Activated CD4-positive, alpha-beta T cell treated with anti-CD3 and anti-CD28 coated beads, Interleukin-10, Interleukin-2, amounts not matched to agents 100 ng/mL and 50 ng/mL, durations not matched to agents 16 hours and 8 hours (primary cell): ENCODE measurements at regions not wholly inside any gene's neighbourhood (a gene's known extent, or its start where the extent isn't known, plus 50 kb on each side); places are given as distances from the start of the nearest gene placed in this dataset.

ENCODE experiments used
- DNase-seq: peaks from one replicate; pipeline ENCODE4 v3.0.0-alpha.2; 2020

GRCh38 chr1:67991546-67991945 lies 58.9 kb downstream of the DIRAS3 start:
- DNase-seq: no peak

DNA sequence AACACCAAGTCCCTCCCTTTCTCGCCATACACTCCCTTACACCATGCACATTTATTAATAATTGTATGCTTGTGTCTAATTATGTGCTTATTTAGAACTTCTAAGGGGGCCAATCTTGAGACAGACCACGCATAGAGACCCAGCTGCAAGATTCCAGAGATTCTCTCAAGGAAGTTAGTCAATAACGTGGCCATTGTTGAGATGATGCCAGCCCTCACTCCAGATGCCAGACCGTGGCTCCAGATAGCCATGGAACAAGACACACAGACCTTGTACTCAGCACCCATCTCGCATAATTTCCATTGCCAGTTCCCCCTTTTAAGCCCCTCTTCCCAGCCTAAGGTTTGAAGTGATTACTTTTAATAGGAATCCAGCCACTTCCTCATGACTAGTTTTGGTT lies 62.4 kb downstream of the DIRAS3 start:
- DNase-seq: no peak

GRCh38 chr1:67987046-67987799 lies 63.2 kb downstream of the DIRAS3 start:
- DNase-seq: no peak

DNA sequence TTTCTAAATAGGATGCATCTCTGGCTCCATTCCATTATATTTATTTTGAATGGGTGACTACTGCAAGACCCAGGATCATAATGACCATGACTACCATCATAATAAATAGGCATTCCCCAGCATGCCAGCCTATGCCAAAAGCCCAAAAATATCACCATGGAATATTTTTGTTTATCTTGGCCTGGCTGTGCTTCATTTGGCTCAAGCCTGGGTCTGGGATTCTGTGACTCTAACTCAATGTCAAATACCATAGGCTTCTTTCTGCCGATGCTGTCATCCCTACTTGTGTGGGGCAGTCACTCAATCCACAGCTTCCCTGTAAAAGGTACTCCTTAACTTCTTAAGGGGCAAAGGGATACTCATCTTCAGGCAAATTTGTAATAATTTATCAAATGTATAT lies 66.6 kb downstream of the DIRAS3 start:
- no peak for DNase-seq

- DNase-seq: no peak
Measured at GRCh38 chr1:67980028-67980427, 70.4 kb downstream of the DIRAS3 start.

DNA sequence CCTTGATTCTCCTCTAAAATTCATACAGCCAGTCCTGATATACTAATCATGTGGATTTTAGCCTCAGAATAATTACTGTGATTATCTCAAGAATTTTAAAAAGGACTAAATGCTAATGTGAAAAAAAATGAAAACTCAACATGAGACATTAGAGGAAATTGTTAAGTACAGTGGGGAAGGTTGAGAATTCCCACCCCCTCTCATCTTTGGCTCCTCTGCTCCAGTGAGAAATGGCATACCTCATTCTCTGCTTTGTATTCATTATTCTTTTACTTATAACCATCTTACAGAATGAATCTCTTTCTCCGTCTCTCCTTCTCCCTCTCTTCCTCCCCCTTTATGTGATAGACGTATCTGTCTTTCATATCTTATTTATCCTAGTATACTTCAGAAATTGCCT lies 70.9 kb downstream of the DIRAS3 start:
- DNase-seq: no peak

- DNase-seq: no peak
Measured at GRCh38 chr1:67978890-67979516, 71.4 kb downstream of the DIRAS3 start.

DNA sequence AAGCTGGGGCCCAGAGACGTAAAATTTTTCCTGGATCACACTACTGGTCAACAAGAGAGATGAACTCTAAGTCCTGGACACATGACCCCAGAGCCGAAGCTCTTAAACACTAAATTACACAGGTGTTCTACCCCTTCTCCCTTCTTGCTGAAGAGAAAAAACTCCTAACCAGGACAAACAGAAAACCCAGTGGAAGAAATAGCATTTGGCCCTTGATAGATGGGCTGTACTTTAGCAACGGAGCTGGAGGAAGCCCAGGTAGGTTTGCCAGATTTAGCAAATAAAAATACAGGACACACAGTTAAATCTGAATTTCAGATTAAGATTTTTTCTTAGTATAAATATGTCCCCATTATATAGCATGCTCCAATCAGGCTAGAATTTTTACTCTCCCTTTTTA lies 72.7 kb downstream of the DIRAS3 start:
- DNase-seq: no peak

DNA sequence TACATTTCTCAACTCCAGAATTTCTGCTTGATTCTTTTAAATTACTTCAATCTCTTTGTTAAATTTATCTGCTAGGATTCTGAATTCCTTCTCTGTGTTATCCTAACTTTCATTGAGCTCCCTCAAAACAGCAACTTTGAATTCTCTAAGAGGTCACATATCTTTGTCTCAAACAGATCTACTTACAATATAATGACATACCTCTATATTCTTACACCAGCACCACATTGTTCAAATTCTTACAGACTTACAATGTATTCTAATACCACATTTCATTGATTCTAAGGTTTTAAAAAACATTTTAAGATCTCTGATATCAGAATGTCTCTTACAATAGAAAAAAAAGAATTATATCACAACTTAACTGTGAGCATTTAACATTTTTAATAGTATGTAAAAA lies 77.4 kb downstream of the DIRAS3 start:
- DNase-seq: no peak

GRCh38 chr1:67970088-67970487 lies 80.3 kb downstream of the DIRAS3 start:
- no peak for DNase-seq

DNA sequence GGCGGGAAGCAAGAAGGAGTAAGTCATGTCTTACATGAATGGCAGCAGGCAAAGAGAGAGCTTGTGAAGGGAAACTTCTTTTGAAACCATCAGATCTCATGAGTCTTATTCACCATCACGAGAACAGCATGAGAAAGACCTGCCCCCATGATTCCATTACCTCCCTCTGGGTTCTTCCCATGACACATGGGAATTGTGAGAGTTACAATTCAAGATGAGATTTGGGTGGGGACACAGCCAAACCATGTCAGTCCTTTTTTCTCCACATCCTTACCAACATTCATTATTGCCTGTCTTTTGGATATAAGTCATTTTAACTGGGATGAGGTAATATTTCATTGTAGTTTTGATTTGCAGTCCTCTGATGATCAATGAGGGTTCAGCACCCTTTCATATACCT lies 81.0 kb downstream of the DIRAS3 start:
- DNase-seq: no peak

- no peak for DNase-seq
Measured at GRCh38 chr1:67966666-67967009, 83.8 kb downstream of the DIRAS3 start.

DNA sequence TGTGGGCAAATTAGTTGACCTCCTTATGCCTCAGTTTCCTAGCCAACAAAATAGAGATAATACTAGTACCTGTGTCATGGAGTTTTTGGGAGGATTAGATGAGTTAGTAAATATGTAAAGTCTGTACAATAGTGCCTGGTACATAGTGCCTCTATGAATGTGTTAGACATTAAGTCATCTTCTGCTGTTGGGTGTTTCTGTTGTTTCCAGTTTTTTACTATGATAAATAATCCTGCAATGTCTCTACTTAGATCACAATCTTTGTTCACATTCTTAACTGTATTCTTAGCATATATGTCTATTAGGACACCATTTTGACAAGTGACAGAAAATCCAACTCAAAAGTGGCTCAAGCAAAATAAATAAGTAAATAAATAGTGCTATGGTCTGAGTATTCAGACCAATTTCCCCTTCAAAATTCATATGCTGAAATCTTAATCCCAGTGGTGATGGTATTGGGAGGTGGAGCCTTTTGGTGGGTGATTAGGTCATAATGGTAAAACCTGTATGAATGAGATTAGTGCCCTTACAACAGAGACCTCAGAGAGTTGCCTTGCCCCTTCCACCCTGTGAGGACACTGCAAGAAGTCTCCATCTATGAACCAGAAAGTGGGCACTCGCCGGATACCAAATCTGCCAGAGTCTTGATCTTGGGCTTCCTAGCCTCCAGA lies 84.3 kb downstream of the DIRAS3 start:
- no peak for DNase-seq

DNA sequence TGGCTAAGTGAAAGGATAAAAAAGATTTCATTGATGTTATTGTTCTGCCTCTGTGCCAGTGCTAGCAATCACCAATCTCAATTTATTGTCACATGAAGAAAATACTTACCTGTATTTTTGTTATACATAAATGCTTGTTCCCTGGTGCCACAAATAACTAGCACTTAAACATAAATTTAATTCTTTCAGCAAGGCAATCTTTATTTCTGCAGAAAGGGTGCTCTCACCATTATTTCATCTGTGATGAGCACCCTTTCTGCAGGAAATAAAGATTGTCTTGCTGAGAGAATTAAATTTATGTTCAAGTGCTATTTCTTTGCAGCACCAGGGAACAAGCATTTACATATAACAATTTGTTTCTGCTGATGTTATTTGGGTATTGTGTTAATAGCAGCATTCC lies 87.2 kb downstream of the DIRAS3 start:
- no peak for DNase-seq

- DNase-seq: no peak
Measured at GRCh38 chr1:67960766-67961165, 89.7 kb downstream of the DIRAS3 start.

GRCh38 chr1:67958472-67958871 lies 92.0 kb downstream of the DIRAS3 start:
- DNase-seq: no peak

DNA sequence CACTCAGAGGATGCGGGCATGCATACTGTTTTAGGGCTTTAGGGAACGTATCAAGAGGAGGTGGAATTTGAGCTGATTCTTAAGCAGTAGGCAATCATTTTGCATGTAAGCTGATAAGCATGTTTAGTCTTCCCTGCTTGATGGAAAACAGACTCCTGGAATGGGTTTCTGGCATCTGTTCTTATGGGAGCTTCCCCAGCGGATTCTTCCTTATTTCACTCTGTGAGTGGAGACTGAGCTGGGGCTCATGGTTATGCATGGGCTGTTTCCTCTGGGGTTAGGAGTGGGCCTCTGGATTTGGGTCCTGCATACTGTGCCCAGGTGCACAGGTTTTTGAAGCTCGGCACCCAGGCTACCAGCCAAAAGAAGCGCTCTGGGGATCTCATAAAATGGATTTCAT lies 93.4 kb downstream of the DIRAS3 start:
- DNase-seq: no peak

DNA sequence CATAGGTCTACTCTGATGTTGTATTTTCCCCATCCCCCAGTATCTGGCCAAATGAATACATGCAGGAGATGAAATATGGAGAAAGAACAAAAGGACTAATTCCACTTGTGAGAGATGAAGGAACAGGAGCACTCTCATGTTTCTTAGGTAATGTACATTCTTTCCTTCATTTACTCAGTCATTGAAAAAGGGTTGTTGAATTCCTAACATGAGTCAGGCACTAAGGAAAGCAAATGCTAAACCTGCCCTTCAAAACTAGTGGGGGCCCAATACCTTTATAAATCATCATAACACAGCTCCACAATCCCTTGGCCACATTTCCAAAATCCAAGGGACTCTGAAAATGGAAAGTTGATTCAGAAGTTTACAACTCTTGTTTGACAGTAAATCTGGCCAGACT lies 94.3 kb downstream of the DIRAS3 start:
- DNase-seq: no peak

DNA sequence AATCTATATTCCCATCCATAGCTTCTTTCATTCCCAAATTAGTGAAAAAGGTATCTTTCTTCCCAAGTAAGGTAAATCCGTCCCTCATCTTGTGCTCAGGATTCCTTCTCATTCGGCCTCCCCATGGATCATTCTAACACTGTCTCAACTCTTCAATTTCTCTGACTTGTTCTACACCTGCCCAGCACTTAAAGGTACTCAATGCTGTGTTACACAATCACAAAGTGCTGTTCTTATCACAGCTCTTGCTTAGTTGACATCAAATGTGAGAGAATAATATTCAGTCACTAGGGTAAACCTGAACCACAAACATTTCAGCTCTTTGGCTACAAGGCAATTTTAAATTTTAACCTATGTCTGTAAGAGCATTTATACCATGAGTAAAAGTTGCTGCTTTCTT lies 94.8 kb downstream of the DIRAS3 start:
- no peak for DNase-seq

GRCh38 chr1:67953301-67953700 lies 97.1 kb downstream of the DIRAS3 start:
- DNase-seq: no peak

DNA sequence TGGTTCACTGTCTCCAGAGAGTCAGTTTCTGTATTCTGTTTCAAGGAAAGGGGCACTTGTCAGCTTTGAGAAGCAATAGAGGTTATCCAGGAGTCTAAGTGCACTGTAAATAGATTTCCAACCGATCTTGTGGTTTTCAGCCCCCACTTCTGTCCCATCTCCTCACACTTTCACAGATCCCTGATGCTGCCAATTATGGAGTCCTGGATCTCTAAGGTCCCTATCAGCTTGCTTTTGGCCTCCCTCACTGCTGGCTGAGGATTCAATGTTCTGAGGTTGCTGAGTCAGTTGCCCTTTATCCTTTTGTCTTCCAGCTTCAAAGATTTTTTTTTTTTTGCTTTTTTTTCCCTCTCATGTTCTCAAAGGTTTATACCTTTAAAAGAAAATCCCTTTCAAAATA lies 98.4 kb downstream of the DIRAS3 start:
- DNase-seq: no peak

GRCh38 chr1:67951014-67951413 lies 99.4 kb downstream of the DIRAS3 start:
- no peak for DNase-seq

GRCh38 chr1:67948151-67949080 lies 102.0 kb downstream of the DIRAS3 start:
- no peak for DNase-seq
